ENCODE measurements at regions not wholly inside any gene's neighbourhood (a gene's known extent, or its start where the extent isn't known, plus 50 kb on each side); places are given as distances from the start of the nearest gene placed in this dataset.

DNA sequence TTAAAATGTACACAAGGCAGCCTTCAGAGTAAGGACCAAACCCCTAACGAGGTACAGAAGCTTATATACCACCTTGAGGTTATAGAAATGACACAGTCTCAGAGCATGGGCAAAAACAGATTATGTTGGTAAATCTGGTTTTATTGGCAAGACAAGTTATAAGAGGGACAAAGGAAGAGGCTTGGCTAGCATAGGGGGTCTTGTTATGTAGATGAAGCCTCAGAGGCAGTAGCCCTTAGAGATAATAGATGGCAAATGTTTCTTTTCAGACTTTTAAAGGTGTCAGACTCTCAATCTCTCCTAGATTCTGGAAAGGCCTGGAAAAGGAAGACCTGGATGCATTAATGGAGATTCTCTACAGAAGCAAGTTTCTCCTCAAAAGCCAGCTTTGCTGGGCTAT, 123.3 kb upstream of the ATXN1 start:
- TF ChIP-seq CTCF (IDR thresholded peaks at IDR 0.05) (no peak), POLR2A (IDR thresholded peaks at IDR 0.05) (no peak)

Data from testis (tissue), 2 donors.